ENCODE measurements at regions not wholly inside any gene's neighbourhood (a gene's known extent, or its start where the extent isn't known, plus 50 kb on each side); places are given as distances from the start of the nearest gene placed in this dataset.
A peak's percentile ranks its signal among the peaks of the same experiment; 100 is the strongest.
"Not testable (repeated sequence)": the region's sequence is repeated elsewhere in the genome, so short reads cannot be mapped to it uniquely, and the experiment has no call there.

GRCh38 chr22:42217752-42218280, 52.6 kb downstream of the TCF20 start:
- DNase-seq: no peak

- DNase-seq: peak; percentile 25
These were observed 53.3 kb downstream of the TCF20 start for GRCh38 chr22:42217019-42217751.

GRCh38 chr22:42214633-42215415, 55.6 kb downstream of the TCF20 start:
- no peak for DNase-seq

- DNase-seq: no peak
These were observed 62.1 kb downstream of the TCF20 start for GRCh38 chr22:42208362-42208761.

GRCh38 chr22:42207918-42208317, 62.5 kb downstream of the TCF20 start:
- no peak for DNase-seq

GRCh38 chr22:42203609-42204008, 66.8 kb downstream of the TCF20 start:
- no peak for DNase-seq

- DNase-seq: no peak
These were observed 67.8 kb downstream of the TCF20 start for GRCh38 chr22:42202669-42203068.

- no peak for DNase-seq
These were observed 68.4 kb downstream of the TCF20 start for GRCh38 chr22:42202048-42202447.

- DNase-seq: no peak
These were observed 68.4 kb upstream of the CYP2D6 start for GRCh38 chr22:42199025-42199424.

- DNase-seq: no peak
These were observed 67.6 kb upstream of the CYP2D6 start for GRCh38 chr22:42198226-42198625.

GRCh38 chr22:42196454-42196853, 65.8 kb upstream of the CYP2D6 start:
- DNase-seq: no peak

GRCh38 chr22:42194953-42195352, 64.3 kb upstream of the CYP2D6 start:
- no peak for DNase-seq

- DNase-seq: no peak
These were observed 63.7 kb upstream of the CYP2D6 start for GRCh38 chr22:42194104-42194851.

- no peak for DNase-seq
These were observed 61.9 kb upstream of the CYP2D6 start for GRCh38 chr22:42192547-42192946.

- DNase-seq: no peak
These were observed 59.7 kb upstream of the CYP2D6 start for GRCh38 chr22:42190274-42190673.

- no peak for DNase-seq
These were observed 59.2 kb upstream of the CYP2D6 start for GRCh38 chr22:42189761-42190160.

GRCh38 chr22:42188808-42189447, 58.3 kb upstream of the CYP2D6 start:
- no peak for DNase-seq

GRCh38 chr22:42187646-42188045, 57.0 kb upstream of the CYP2D6 start:
- no peak for DNase-seq

GRCh38 chr22:42185915-42186439, 55.4 kb upstream of the CYP2D6 start:
- peak; percentile 33 for DNase-seq

GRCh38 chr22:42184852-42185251, 54.2 kb upstream of the CYP2D6 start:
- no peak for DNase-seq

GRCh38 chr22:42183461-42184059, 53.0 kb upstream of the CYP2D6 start:
- not testable (repeated sequence) for DNase-seq
